GM23338 (cell line): ENCODE measurements at regions not wholly inside any gene's neighbourhood (a gene's known extent, or its start where the extent isn't known, plus 50 kb on each side); places are given as distances from the start of the nearest gene placed in this dataset.

Source experiments
- ATAC-seq: fragments of 200-7000 bp; cut with Tn5 transposase; 3 replicates; pipeline ENCODE4 v1.9.1; 2020
- DNase-seq: peaks from one replicate; pipeline ENCODE4 v3.0.0-alpha.2; 2015; ENCODE audit warnings: low spot score
- H2AFZ ChIP-seq: fragments of 200-600 bp; sonication (generic); 2 replicates; pipeline ENCODE4 v1.8.0; 2016; ENCODE audit warnings: antibody characterized with exemption, mild to moderate bottlenecking, moderate library complexity
- H3F3A ChIP-seq: fragments of 200-600 bp; sonication (generic); replicated peaks from 2 replicates; pipeline ENCODE4 v1.8.0; 2017; ENCODE audit warnings: antibody characterized with exemption, mixed run types, low read depth
- H3K27ac ChIP-seq: fragments of 200-600 bp; sonication (generic); 2 replicates; pipeline ENCODE4 v1.6.1; 2016; ENCODE audit warnings: low read depth
- H3K27me3 ChIP-seq: fragments of 200-600 bp; sonication (generic); 2 replicates; pipeline ENCODE4 v1.8.0; 2016; ENCODE audit warnings: mild to moderate bottlenecking, mixed run types, moderate library complexity; ENCODE audit not compliant: insufficient read depth
- H3K36me3 ChIP-seq: fragments of 200-600 bp; sonication (generic); 2 replicates; pipeline ENCODE4 v1.8.0; 2016; ENCODE audit warnings: mild to moderate bottlenecking; ENCODE audit not compliant: insufficient read depth
- H3K4me1 ChIP-seq: fragments of 200-600 bp; sonication (generic); 2 replicates; pipeline ENCODE4 v1.8.0; 2016; ENCODE audit warnings: mild to moderate bottlenecking, moderate library complexity; ENCODE audit not compliant: insufficient read depth
- H3K4me2 ChIP-seq: fragments of 200-600 bp; sonication (generic); 2 replicates; pipeline ENCODE4 v1.7.1; 2017; ENCODE audit warnings: mixed run types
- H3K4me3 ChIP-seq: fragments of 200-600 bp; sonication (generic); 2 replicates; pipeline ENCODE4 v1.6.1; 2016; ENCODE audit warnings: mixed run types
- H3K79me2 ChIP-seq: fragments of 200-600 bp; sonication (generic); replicated peaks from 2 replicates; pipeline ENCODE4 v1.8.0; 2017; ENCODE audit warnings: mild to moderate bottlenecking; ENCODE audit not compliant: insufficient read depth
- H3K9me2 ChIP-seq: fragments of 200-600 bp; sonication (generic); 2 replicates; pipeline ENCODE4 v1.8.0; 2017; ENCODE audit not compliant: insufficient read depth
- H4K20me1 ChIP-seq: fragments of 200-600 bp; sonication (generic); replicated peaks from 2 replicates; pipeline ENCODE4 v1.8.0; 2017; ENCODE audit warnings: mild to moderate bottlenecking; ENCODE audit not compliant: insufficient read depth
- H3K27ac Mint-ChIP-seq: 2 replicates; pipeline ENCODE4 v1.8.0; 2020; ENCODE audit warnings: inconsistent platforms, mild to moderate bottlenecking, moderate library complexity, mixed read lengths
- H3K27me3 Mint-ChIP-seq: 3 replicates; pipeline ENCODE4 v1.8.0; 2022; ENCODE audit warnings: low read depth, mild to moderate bottlenecking, moderate library complexity, mixed read lengths, inconsistent platforms; ENCODE audit not compliant: insufficient read depth, poor library complexity
- H3K36me3 Mint-ChIP-seq: 3 replicates; pipeline ENCODE4 v1.8.0; 2021; ENCODE audit warnings: low read depth, mild to moderate bottlenecking, inconsistent platforms, moderate library complexity, mixed read lengths
- H3K4me1 Mint-ChIP-seq: 3 replicates; pipeline ENCODE4 v1.8.0; 2020; ENCODE audit warnings: mild to moderate bottlenecking, inconsistent platforms, mixed read lengths
- H3K4me3 Mint-ChIP-seq: 3 replicates; pipeline ENCODE4 v1.8.0; 2021; ENCODE audit warnings: moderate library complexity, mild to moderate bottlenecking, inconsistent platforms, mixed read lengths
- H3K9me3 Mint-ChIP-seq: 3 replicates; pipeline ENCODE4 v1.8.0; 2020; ENCODE audit warnings: moderate library complexity, mild to moderate bottlenecking, inconsistent platforms, mixed read lengths
- CREB1 ChIP-seq: fragments of 250-450 bp; sonication (Bioruptor Pico); IDR thresholded peaks from 2 replicates; pipeline ENCODE4 v1.5.0; 2020; ENCODE audit warnings: low read depth, mild to moderate bottlenecking, moderate library complexity
- ETS1 ChIP-seq: IDR thresholded peaks from 2 replicates; pipeline ENCODE4 v1.6.1; 2016; ENCODE audit warnings: antibody characterized with exemption
- EZH2 ChIP-seq: fragments of 200-600 bp; sonication (generic); IDR thresholded peaks from one replicate; pipeline ENCODE4 v1.8.0; 2017; ENCODE audit warnings: antibody characterized with exemption, mild to moderate bottlenecking, low read depth; ENCODE audit not compliant: unreplicated experiment
- EZH2phosphoT487 ChIP-seq: fragments of 200-600 bp; sonication (generic); IDR thresholded peaks from one replicate; pipeline ENCODE4 v1.8.1; 2018; ENCODE audit warnings: antibody characterized with exemption; ENCODE audit not compliant: unreplicated experiment
- NANOG ChIP-seq: IDR thresholded peaks from 2 replicates; pipeline ENCODE4 v1.6.1; 2016; ENCODE audit warnings: antibody characterized with exemption, borderline replicate concordance
- POLR2AphosphoS5 ChIP-seq: IDR thresholded peaks from 2 replicates; pipeline ENCODE4 v1.6.1; 2016; ENCODE audit warnings: antibody characterized with exemption, low read depth
- ZNF331 ChIP-seq: fragments of 250-450 bp; sonication (Bioruptor Pico); IDR thresholded peaks from 2 replicates; pipeline ENCODE4 v1.5.0; 2020; ENCODE audit warnings: low read depth, mild to moderate bottlenecking, moderate library complexity
- ZNF462 ChIP-seq: fragments of 250-450 bp; sonication (Bioruptor Pico); IDR thresholded peaks from 2 replicates; pipeline ENCODE4 v1.5.0; 2020; ENCODE audit warnings: mild to moderate bottlenecking, moderate library complexity
- TF ChIP-seq, protein P1 (sequence below): IDR thresholded peaks from one replicate; pipeline ENCODE4 v1.6.1; 2018; ENCODE audit warnings: antibody characterized with exemption; ENCODE audit not compliant: unreplicated experiment

GRCh38 chr12:131353826-131354225 is 357.1 kb upstream of the SFSWAP start:
- DNase-seq = no peak
- TF ChIP-seq ZNF331 (CRISPR knock-in tag) = no peak
- Histone ChIP-seq H3K4me1 (peaks cover 2% of the 10 kb centered on the region; the same call in 1 of the 2 replicates), H3K4me2 (no peak overlapping the region), H3F3A (no peaks in the 10 kb centered on the region), H3K27me3 (no peaks in the 10 kb centered on the region), H3K9me2 (no peaks in the 10 kb centered on the region), H2AFZ (no peak overlapping the region), H3K79me2 (no peaks in the 10 kb centered on the region), H3K27ac (no peak overlapping the region), H4K20me1 (no peaks in the 10 kb centered on the region), H3K4me3 (no peak overlapping the region), H3K36me3 (no peaks in the 10 kb centered on the region)
- peaks cover 2% of the 10 kb centered on the region for H3K27me3 Mint-ChIP-seq
- H3K36me3 Mint-ChIP-seq = no peaks in the 10 kb centered on the region; the same call in 2 of the 3 replicates
- H3K9me3 Mint-ChIP-seq = no peaks in the 10 kb centered on the region
- H3K27ac Mint-ChIP-seq = no peak overlapping the region
- peaks cover 11% of the 10 kb centered on the region for H3K4me1 Mint-ChIP-seq
- no peak for ATAC-seq
- no peak overlapping the region for H3K4me3 Mint-ChIP-seq

GRCh38 chr12:131355361-131356245 is 355.3 kb upstream of the SFSWAP start:
- Mint-ChIP-seq H3K27ac (no peak overlapping the region), H3K27me3 (peaks cover 2% of the 10 kb centered on the region), H3K4me1 (peaks cover 3% of the 10 kb centered on the region; the same call in 1 of the 3 replicates), H3K9me3 (no peaks in the 10 kb centered on the region), H3K36me3 (no peaks in the 10 kb centered on the region; the same call in 2 of the 3 replicates), H3K4me3 (no peak overlapping the region)
- H3K4me1 ChIP-seq = no peaks in the 10 kb centered on the region
- H3K4me2 ChIP-seq = no peak overlapping the region
- H3K36me3 ChIP-seq = no peaks in the 10 kb centered on the region
- H3F3A ChIP-seq = no peaks in the 10 kb centered on the region
- H3K27me3 ChIP-seq = no peaks in the 10 kb centered on the region
- no peaks in the 10 kb centered on the region for H3K9me2 ChIP-seq
- DNase-seq (no peak), ATAC-seq (no peak)
- H2AFZ ChIP-seq = no peak overlapping the region
- no peaks in the 10 kb centered on the region for H3K79me2 ChIP-seq
- no peak overlapping the region for H3K27ac ChIP-seq
- no peaks in the 10 kb centered on the region for H4K20me1 ChIP-seq
- no peak overlapping the region for H3K4me3 ChIP-seq
- TF ChIP-seq, protein P1, sequence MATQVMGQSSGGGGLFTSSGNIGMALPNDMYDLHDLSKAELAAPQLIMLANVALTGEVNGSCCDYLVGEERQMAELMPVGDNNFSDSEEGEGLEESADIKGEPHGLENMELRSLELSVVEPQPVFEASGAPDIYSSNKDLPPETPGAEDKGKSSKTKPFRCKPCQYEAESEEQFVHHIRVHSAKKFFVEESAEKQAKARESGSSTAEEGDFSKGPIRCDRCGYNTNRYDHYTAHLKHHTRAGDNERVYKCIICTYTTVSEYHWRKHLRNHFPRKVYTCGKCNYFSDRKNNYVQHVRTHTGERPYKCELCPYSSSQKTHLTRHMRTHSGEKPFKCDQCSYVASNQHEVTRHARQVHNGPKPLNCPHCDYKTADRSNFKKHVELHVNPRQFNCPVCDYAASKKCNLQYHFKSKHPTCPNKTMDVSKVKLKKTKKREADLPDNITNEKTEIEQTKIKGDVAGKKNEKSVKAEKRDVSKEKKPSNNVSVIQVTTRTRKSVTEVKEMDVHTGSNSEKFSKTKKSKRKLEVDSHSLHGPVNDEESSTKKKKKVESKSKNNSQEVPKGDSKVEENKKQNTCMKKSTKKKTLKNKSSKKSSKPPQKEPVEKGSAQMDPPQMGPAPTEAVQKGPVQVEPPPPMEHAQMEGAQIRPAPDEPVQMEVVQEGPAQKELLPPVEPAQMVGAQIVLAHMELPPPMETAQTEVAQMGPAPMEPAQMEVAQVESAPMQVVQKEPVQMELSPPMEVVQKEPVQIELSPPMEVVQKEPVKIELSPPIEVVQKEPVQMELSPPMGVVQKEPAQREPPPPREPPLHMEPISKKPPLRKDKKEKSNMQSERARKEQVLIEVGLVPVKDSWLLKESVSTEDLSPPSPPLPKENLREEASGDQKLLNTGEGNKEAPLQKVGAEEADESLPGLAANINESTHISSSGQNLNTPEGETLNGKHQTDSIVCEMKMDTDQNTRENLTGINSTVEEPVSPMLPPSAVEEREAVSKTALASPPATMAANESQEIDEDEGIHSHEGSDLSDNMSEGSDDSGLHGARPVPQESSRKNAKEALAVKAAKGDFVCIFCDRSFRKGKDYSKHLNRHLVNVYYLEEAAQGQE = no peak
- no peak for TF ChIP-seq EZH2
- TF ChIP-seq NANOG = no peak
- no peak for TF ChIP-seq EZH2phosphoT487
- TF ChIP-seq ZNF462 (CRISPR knock-in tag) = no peak
- TF ChIP-seq CREB1 (CRISPR knock-in tag) = no peak
- TF ChIP-seq ZNF331 (CRISPR knock-in tag) = no peak
- TF ChIP-seq ETS1 = no peak
- no peak for TF ChIP-seq POLR2AphosphoS5
